Endodermal cell (in vitro differentiated cells): ENCODE measurements at regions not wholly inside any gene's neighbourhood (a gene's known extent, or its start where the extent isn't known, plus 50 kb on each side); places are given as distances from the start of the nearest gene placed in this dataset.

Experiments used
- DNase-seq: peaks from one replicate; pipeline ENCODE4 v3.0.0-alpha.2; 2017
- H3K27ac ChIP-seq: 2 replicates; pipeline ENCODE4 v1.5.1; 2013; ENCODE audit warnings: mild to moderate bottlenecking, low read depth, low read length, moderate library complexity
- H3K27me3 ChIP-seq: 2 replicates; pipeline ENCODE4 v1.6.1; 2013; ENCODE audit warnings: mild to moderate bottlenecking, low read length, moderate library complexity; ENCODE audit not compliant: insufficient read depth, control insufficient read depth, poor library complexity, severe bottlenecking
- H3K36me3 ChIP-seq: 2 replicates; pipeline ENCODE4 v1.7.0; 2013; ENCODE audit warnings: mild to moderate bottlenecking, low read length, moderate library complexity; ENCODE audit not compliant: control insufficient read depth, insufficient read depth
- H3K4me1 ChIP-seq: one replicate; pipeline ENCODE4 v1.7.0; 2013; ENCODE audit warnings: low read length; ENCODE audit not compliant: control insufficient read depth, insufficient read depth
- H3K4me3 ChIP-seq: 2 replicates; pipeline ENCODE4 v1.5.1; 2013; ENCODE audit warnings: mild to moderate bottlenecking, low read length, moderate library complexity
- H3K9ac ChIP-seq: 2 replicates; pipeline ENCODE4 v1.6.1; 2013; ENCODE audit warnings: mild to moderate bottlenecking, low read length, moderate library complexity; ENCODE audit not compliant: poor library complexity, severe bottlenecking; ENCODE audit errors: extremely low read depth
- H3K9me3 ChIP-seq: 2 replicates; pipeline ENCODE4 v1.6.1; 2013; ENCODE audit warnings: mild to moderate bottlenecking, low read length, moderate library complexity; ENCODE audit not compliant: control insufficient read depth
- H3K27ac Mint-ChIP-seq: 2 replicates; pipeline ENCODE4 v1.8.0; 2020; ENCODE audit warnings: mixed read lengths
- H3K27me3 Mint-ChIP-seq: 2 replicates; pipeline ENCODE4 v1.8.0; 2021; ENCODE audit warnings: mild to moderate bottlenecking, mixed read lengths; ENCODE audit not compliant: insufficient read depth
- H3K36me3 Mint-ChIP-seq: 2 replicates; pipeline ENCODE4 v1.8.0; 2020; ENCODE audit warnings: low read depth, mixed read lengths
- H3K4me1 Mint-ChIP-seq: 2 replicates; pipeline ENCODE4 v1.8.0; 2020; ENCODE audit warnings: mixed read lengths
- H3K4me3 Mint-ChIP-seq: 2 replicates; pipeline ENCODE4 v1.8.0; 2020; ENCODE audit warnings: mild to moderate bottlenecking, moderate library complexity, mixed read lengths
- H3K9me3 Mint-ChIP-seq: 2 replicates; pipeline ENCODE4 v1.8.0; 2020; ENCODE audit warnings: mild to moderate bottlenecking, mixed read lengths
- WGBS, 2 experiments: methylation state at CpG; one replicate each; pipeline versions ENCODE4 v1.1.5 to v1.1.7; 2013; ENCODE audit warnings: missing lambda C conversion rate in 2 of 2, mixed read lengths in 1 of 2; ENCODE audit not compliant: insufficient coverage in 1 of 2, insufficient read length in 1 of 2; 5-methylcytosine and 5-hydroxymethylcytosine counted together
- TF ChIP-seq, protein P1 (sequence below): fragments of 200-600 bp; sonication (generic); conservative IDR thresholded peaks from 2 replicates; pipeline ENCODE4 v1.5.0; 2021; ENCODE audit warnings: antibody characterized with exemption, mild to moderate bottlenecking

DNA sequence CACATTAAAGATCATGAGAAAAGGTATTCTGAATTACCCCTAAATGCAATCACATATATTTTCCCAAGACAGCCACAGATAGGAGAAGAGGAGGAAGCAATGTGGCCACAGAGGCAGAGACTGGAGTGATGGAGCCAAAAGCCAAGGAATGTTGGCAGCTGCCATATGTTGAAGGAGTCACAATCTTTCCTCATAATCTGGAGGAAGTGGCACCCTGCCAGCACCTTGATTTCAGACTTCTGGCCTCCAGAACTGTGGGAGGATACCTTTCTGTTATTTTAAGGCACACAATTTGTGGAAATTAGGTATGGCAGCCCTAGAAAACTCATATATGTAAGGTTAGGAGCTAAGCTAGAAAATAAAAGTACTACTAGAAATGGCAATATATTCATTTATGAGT is 139.9 kb upstream of the GAS1 start:
- Mint-ChIP-seq H3K27me3 (peaks cover 7% of the 10 kb centered on the region), H3K4me3 (no peak overlapping the region), H3K36me3 (no peaks in the 10 kb centered on the region), H3K4me1 (no peaks in the 10 kb centered on the region), H3K27ac (no peak overlapping the region), H3K9me3 (no peaks in the 10 kb centered on the region)
- no peaks in the 10 kb centered on the region for H3K9me3 ChIP-seq
- DNase-seq = no peak
- H3K4me3 ChIP-seq = no peak overlapping the region
- no peaks in the 10 kb centered on the region for H3K27me3 ChIP-seq
- H3K4me1 ChIP-seq = no peaks in the 10 kb centered on the region
- H3K27ac ChIP-seq = no peak overlapping the region
- H3K36me3 ChIP-seq = no peaks in the 10 kb centered on the region
- H3K9ac ChIP-seq = no peak overlapping the region
- TF ChIP-seq, protein P1, sequence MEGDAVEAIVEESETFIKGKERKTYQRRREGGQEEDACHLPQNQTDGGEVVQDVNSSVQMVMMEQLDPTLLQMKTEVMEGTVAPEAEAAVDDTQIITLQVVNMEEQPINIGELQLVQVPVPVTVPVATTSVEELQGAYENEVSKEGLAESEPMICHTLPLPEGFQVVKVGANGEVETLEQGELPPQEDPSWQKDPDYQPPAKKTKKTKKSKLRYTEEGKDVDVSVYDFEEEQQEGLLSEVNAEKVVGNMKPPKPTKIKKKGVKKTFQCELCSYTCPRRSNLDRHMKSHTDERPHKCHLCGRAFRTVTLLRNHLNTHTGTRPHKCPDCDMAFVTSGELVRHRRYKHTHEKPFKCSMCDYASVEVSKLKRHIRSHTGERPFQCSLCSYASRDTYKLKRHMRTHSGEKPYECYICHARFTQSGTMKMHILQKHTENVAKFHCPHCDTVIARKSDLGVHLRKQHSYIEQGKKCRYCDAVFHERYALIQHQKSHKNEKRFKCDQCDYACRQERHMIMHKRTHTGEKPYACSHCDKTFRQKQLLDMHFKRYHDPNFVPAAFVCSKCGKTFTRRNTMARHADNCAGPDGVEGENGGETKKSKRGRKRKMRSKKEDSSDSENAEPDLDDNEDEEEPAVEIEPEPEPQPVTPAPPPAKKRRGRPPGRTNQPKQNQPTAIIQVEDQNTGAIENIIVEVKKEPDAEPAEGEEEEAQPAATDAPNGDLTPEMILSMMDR = no peak

DNA sequence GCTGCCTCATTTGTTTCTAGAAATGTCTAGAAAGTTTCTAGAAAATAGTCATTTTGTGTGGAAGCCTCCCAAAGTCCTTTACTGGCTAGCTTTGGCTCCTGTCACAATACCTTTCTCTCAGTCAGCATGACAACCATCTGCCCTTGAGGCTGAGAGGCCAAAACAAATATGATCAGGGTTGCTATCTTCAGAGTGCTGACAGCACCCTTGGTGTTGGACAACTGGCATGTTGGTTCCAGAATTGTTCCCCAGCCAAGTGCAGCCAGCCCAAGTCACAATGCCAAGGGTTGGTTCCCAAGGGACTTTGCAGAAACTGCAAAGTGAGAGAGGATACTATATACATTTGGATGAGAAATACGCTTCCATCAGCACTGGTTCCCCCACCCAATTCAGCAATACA is 140.9 kb upstream of the GAS1 start:
- no peak overlapping the region for H3K27ac Mint-ChIP-seq
- TF ChIP-seq, protein P1 = no peak
- H3K9me3 Mint-ChIP-seq = no peaks in the 10 kb centered on the region
- H3K4me1 ChIP-seq = no peaks in the 10 kb centered on the region
- no peak overlapping the region for H3K4me3 ChIP-seq
- no peaks in the 10 kb centered on the region for H3K27me3 ChIP-seq
- H3K9ac ChIP-seq = no peak overlapping the region
- no peaks in the 10 kb centered on the region for H3K9me3 ChIP-seq
- no peak overlapping the region for H3K27ac ChIP-seq
- no peaks in the 10 kb centered on the region for H3K4me1 Mint-ChIP-seq
- no peak for DNase-seq
- 88% methylated on average over 1 of the region's 1 CpG; no CpG with 5 or more reads in 1 of the 2 experiments for WGBS, 2 experiments
- no peaks in the 10 kb centered on the region for H3K36me3 ChIP-seq
- no peak overlapping the region for H3K4me3 Mint-ChIP-seq
- no peaks in the 10 kb centered on the region for H3K36me3 Mint-ChIP-seq
- H3K27me3 Mint-ChIP-seq = peaks cover 7% of the 10 kb centered on the region

DNA sequence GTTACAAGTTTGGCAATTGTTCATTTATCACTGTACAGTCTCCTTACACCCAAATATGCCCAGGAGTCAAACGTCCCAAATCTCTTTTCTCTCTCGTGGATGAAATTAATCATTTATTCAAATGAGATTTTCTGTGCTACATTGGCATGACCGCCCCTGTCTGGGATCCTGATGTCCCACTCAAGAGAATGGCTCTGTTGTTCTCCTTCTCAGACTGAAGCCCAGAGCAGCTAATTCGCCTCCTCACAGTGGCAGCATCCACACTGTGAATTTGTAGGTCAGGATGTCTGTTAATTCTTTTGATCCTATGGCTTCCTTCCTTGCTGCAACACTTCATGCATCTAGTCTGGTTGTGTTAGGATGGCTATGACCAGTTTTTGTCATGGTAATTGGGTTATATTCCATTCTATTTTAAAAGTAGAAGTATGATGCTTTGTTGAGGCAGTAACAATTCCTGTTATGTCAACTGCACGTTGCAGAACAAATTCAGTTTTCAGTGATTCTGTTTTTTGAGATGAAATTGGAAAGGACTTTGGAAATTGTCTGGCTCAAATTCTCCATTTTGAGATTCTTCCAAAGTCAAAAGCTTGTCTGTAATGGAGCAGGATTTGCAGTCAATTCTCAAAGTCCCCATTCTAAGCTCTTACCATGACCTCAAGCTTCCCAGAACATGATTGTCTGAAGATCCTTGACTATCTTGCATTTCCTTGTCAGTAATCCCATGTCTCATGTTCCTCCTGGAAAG is 141.5 kb upstream of the GAS1 start:
- peaks cover 7% of the 10 kb centered on the region for H3K27me3 Mint-ChIP-seq
- TF ChIP-seq, protein P1 = no peak
- no peak overlapping the region for H3K4me3 ChIP-seq
- H3K4me1 ChIP-seq = no peaks in the 10 kb centered on the region
- no peaks in the 10 kb centered on the region for H3K27me3 ChIP-seq
- 85 to 88% methylated on average over 5 of the region's 5 CpGs for WGBS, 2 experiments
- no peak overlapping the region for H3K4me3 Mint-ChIP-seq
- no peak for DNase-seq
- H3K27ac Mint-ChIP-seq = no peak overlapping the region
- no peak overlapping the region for H3K27ac ChIP-seq
- H3K9me3 ChIP-seq = no peaks in the 10 kb centered on the region
- no peaks in the 10 kb centered on the region for H3K36me3 Mint-ChIP-seq
- no peaks in the 10 kb centered on the region for H3K4me1 Mint-ChIP-seq
- no peak overlapping the region for H3K9ac ChIP-seq
- H3K36me3 ChIP-seq = no peaks in the 10 kb centered on the region
- H3K9me3 Mint-ChIP-seq = no peaks in the 10 kb centered on the region
